IPS DF 6.9 (cell line): ENCODE measurements at regions not wholly inside any gene's neighbourhood (a gene's known extent, or its start where the extent isn't known, plus 50 kb on each side); places are given as distances from the start of the nearest gene placed in this dataset.
A peak's percentile ranks its signal among the peaks of the same experiment; 100 is the strongest.
"Not testable (repeated sequence)": the region's sequence is repeated elsewhere in the genome, so short reads cannot be mapped to it uniquely, and the experiment has no call there.

Source experiments
- DNase-seq: peaks from one replicate; pipeline ENCODE4 v3.0.0-alpha.2; 2013; ENCODE audit warnings: low read depth, low spot score
- H3K27ac ChIP-seq: one replicate; pipeline ENCODE4 v1.5.1; 2013; ENCODE audit warnings: low read length, control low read depth
- H3K27me3 ChIP-seq: 2 replicates; pipeline ENCODE4 v1.6.1; 2013; ENCODE audit warnings: mild to moderate bottlenecking, low read length; ENCODE audit not compliant: control insufficient read depth, insufficient read depth
- H3K36me3 ChIP-seq: 2 replicates; pipeline ENCODE4 v1.6.1; 2013; ENCODE audit warnings: low read length; ENCODE audit not compliant: control insufficient read depth, insufficient read depth
- H3K4me1 ChIP-seq: 2 replicates; pipeline ENCODE4 v1.6.1; 2013; ENCODE audit warnings: low read length; ENCODE audit not compliant: control insufficient read depth, insufficient read depth
- H3K4me3 ChIP-seq: 2 replicates; pipeline ENCODE4 v1.5.1; 2013; ENCODE audit warnings: mild to moderate bottlenecking, low read length
- H3K9me3 ChIP-seq: 2 replicates; pipeline ENCODE4 v1.6.1; 2013; ENCODE audit warnings: low read length, inconsistent platforms; ENCODE audit not compliant: control insufficient read depth, insufficient read depth
- WGBS: extraction: QIAGEN DNeasy Blood & Tissue Kit; methylation state at CpG from one replicate; pipeline ENCODE4 v1.1.7; 2013; ENCODE audit warnings: mixed read lengths, missing lambda C conversion rate; ENCODE audit not compliant: insufficient read length, insufficient coverage; 5-methylcytosine and 5-hydroxymethylcytosine counted together

- H3K27ac ChIP-seq, DNase-seq, H3K4me1 ChIP-seq, H3K4me3 ChIP-seq, H3K9me3 ChIP-seq, H3K36me3 ChIP-seq, H3K27me3 ChIP-seq: not testable (repeated sequence)
Measured at GRCh38 chr3:20989653-20990052, 761.4 kb downstream of the ZNF385D start.

- H3K27ac ChIP-seq = no peak overlapping the region
- WGBS = no CpG with 5 or more reads among the region's 2 CpGs
- no peak for DNase-seq
Measured at GRCh38 chr3:20984594-20985205, 766.3 kb downstream of the ZNF385D start.

GRCh38 chr3:20975188-20975651 lies 775.8 kb downstream of the ZNF385D start:
- H3K9me3 ChIP-seq = no peaks in the 10 kb centered on the region
- H3K36me3 ChIP-seq = no peaks in the 10 kb centered on the region
- peaks cover 1% of the 10 kb centered on the region; the same call in 1 of the 2 replicates for H3K4me1 ChIP-seq
- H3K27ac ChIP-seq = no peak overlapping the region
- no peaks in the 10 kb centered on the region for H3K27me3 ChIP-seq
- WGBS = no CpG with 5 or more reads among the region's 5 CpGs
- H3K4me3 ChIP-seq = no peak overlapping the region
- no peak for DNase-seq

More at GRCh38 chr3:20984594-20985205, 766.3 kb downstream of the ZNF385D start:
- H3K4me1 ChIP-seq = no peaks in the 10 kb centered on the region
- no peaks in the 10 kb centered on the region for H3K9me3 ChIP-seq
- no peaks in the 10 kb centered on the region for H3K27me3 ChIP-seq
- H3K4me3 ChIP-seq = no peak overlapping the region
- H3K36me3 ChIP-seq = no peaks in the 10 kb centered on the region

- Histone ChIP-seq H3K9me3 (no peaks in the 10 kb centered on the region), H3K27ac (no peak overlapping the region), H3K4me1 (peaks cover 1% of the 10 kb centered on the region; the same call in 1 of the 2 replicates), H3K36me3 (no peaks in the 10 kb centered on the region), H3K27me3 (no peaks in the 10 kb centered on the region), H3K4me3 (no peak overlapping the region)
- no peak for DNase-seq
- WGBS = no CpG with 5 or more reads among the region's 3 CpGs
Measured at GRCh38 chr3:20974396-20974795, 776.6 kb downstream of the ZNF385D start.

GRCh38 chr3:20970807-20971206 lies 780.2 kb downstream of the ZNF385D start:
- H3K4me3 ChIP-seq, H3K27me3 ChIP-seq, H3K27ac ChIP-seq, H3K4me1 ChIP-seq, H3K36me3 ChIP-seq, H3K9me3 ChIP-seq, DNase-seq: not testable (repeated sequence)
- WGBS = no CpG with 5 or more reads among the region's 7 CpGs

- not testable (repeated sequence) for H3K4me3 ChIP-seq, DNase-seq, H3K36me3 ChIP-seq, H3K27ac ChIP-seq, H3K9me3 ChIP-seq, H3K27me3 ChIP-seq, H3K4me1 ChIP-seq
- WGBS = no CpG with 5 or more reads among the region's 3 CpGs
Measured at GRCh38 chr3:20967485-20967884, 781.5 kb upstream of the SGO1 start.

- DNase-seq = no peak
Measured at GRCh38 chr3:20958161-20958560, 772.2 kb upstream of the SGO1 start.

GRCh38 chr3:20945892-20946291 lies 759.9 kb upstream of the SGO1 start:
- Histone ChIP-seq H3K9me3 (no peaks in the 10 kb centered on the region), H3K4me3 (no peak overlapping the region), H3K27me3 (no peaks in the 10 kb centered on the region), H3K4me1 (no peaks in the 10 kb centered on the region), H3K36me3 (no peaks in the 10 kb centered on the region), H3K27ac (no peak overlapping the region)
- no peak for DNase-seq

More at GRCh38 chr3:20958161-20958560, 772.2 kb upstream of the SGO1 start:
- H3K4me1 ChIP-seq = no peaks in the 10 kb centered on the region
- no peaks in the 10 kb centered on the region for H3K36me3 ChIP-seq
- H3K27ac ChIP-seq = no peak overlapping the region
- 100% methylated on average over 1 of the region's 1 CpG for WGBS
- no peaks in the 10 kb centered on the region for H3K9me3 ChIP-seq
- H3K27me3 ChIP-seq = no peaks in the 10 kb centered on the region
- H3K4me3 ChIP-seq = no peak overlapping the region

GRCh38 chr3:20935791-20936190 lies 749.8 kb upstream of the SGO1 start:
- DNase-seq = no peak
- no CpG with 5 or more reads among the region's 2 CpGs for WGBS

GRCh38 chr3:20931834-20932233 lies 745.8 kb upstream of the SGO1 start:
- Histone ChIP-seq H3K4me1 (no peaks in the 10 kb centered on the region), H3K27me3 (no peaks in the 10 kb centered on the region), H3K4me3 (no peak overlapping the region), H3K9me3 (no peaks in the 10 kb centered on the region), H3K27ac (no peak overlapping the region), H3K36me3 (no peaks in the 10 kb centered on the region)
- WGBS = no CpG with 5 or more reads among the region's 1 CpG
- no peak for DNase-seq

More at GRCh38 chr3:20935791-20936190, 749.8 kb upstream of the SGO1 start:
- Histone ChIP-seq H3K4me1 (no peaks in the 10 kb centered on the region), H3K4me3 (no peak overlapping the region), H3K9me3 (no peaks in the 10 kb centered on the region), H3K36me3 (no peaks in the 10 kb centered on the region), H3K27ac (no peak overlapping the region), H3K27me3 (no peaks in the 10 kb centered on the region)

GRCh38 chr3:20930034-20930433 lies 744.0 kb upstream of the SGO1 start:
- H3K27me3 ChIP-seq = no peaks in the 10 kb centered on the region
- peak; percentile 9 for DNase-seq
- no peaks in the 10 kb centered on the region for H3K4me1 ChIP-seq
- no CpG with 5 or more reads among the region's 3 CpGs for WGBS
- no peak overlapping the region for H3K4me3 ChIP-seq
- no peak overlapping the region for H3K27ac ChIP-seq
- no peaks in the 10 kb centered on the region for H3K9me3 ChIP-seq
- no peaks in the 10 kb centered on the region for H3K36me3 ChIP-seq
